Activated CD4-positive, alpha-beta T cell treated with anti-CD3 and anti-CD28 coated beads, Interleukin-2, amount 50 U/mL, for 24 hours (primary cell): ENCODE measurements at regions not wholly inside any gene's neighbourhood (a gene's known extent, or its start where the extent isn't known, plus 50 kb on each side); places are given as distances from the start of the nearest gene placed in this dataset.
"Not testable (repeated sequence)": the region's sequence is repeated elsewhere in the genome, so short reads cannot be mapped to it uniquely, and the experiment has no call there.

ENCODE experiments used
- DNase-seq, 2 donors: peaks; one replicate each; pipeline ENCODE4 v3.0.0-alpha.2; 2020; ENCODE audit warnings: low read depth in 1 of 2, low spot score in 1 of 2

DNA sequence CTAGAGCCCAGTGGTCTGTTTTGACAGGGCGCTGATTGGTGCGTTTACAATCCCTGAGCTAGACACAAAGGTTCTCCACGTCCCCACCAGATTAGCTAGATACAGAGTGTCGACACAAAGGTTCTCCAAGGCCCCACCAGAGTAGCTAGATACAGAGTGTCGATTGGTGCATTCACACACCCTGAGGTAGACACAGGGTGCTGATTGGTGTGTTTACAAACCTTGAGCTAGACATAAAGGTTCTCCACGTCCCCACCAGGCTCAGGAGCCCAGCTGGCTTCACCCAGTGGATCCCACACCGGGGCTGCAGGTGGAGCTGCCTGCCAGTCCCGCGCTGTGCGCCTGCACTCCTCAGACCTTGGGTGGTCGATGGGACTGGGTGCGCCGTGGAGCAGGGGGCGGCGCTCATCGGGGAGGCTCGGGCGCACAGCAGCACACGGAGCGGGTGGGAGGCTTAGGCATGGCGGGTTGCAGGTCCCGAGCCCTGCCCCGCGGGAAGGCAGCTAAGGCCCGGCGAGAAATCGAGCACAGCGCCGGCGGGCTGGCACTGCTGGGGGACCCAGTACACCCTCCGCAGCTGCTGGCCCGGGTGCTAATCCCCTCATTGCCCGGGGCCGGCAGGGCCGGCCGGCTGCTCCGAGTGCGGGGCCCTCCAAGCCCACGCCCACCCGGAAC lies 122.0 kb upstream of the ANKH start:
- not testable (repeated sequence) for DNase-seq

- DNase-seq: peak in 1 of 2 donors; percentile 43
These were observed 121.3 kb upstream of the ANKH start for GRCh38 chr5:14992751-14993458.

DNA sequence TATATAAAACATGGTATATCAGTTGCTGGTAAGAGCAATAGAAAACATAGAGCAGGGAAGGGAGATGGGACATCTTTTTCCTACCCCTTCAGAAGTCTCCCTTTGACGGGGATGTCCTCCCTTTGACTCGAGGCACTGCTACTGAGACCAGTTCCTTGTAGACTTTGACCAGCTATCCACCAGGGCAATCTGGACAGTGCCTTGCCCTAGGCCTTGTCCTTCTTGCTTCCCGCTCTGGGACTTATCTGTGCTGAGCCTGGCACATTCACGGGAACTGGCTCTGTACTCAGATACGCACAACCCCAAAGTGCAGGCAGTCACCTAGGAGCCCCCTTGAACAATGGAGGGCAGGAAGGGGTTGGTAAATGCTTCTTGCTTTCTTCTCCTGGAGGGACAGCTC lies 116.6 kb upstream of the ANKH start:
- DNase-seq: no peak

- no peak for DNase-seq
These were observed 114.8 kb upstream of the ANKH start for GRCh38 chr5:14986413-14986812.

GRCh38 chr5:14983666-14984441 lies 112.3 kb upstream of the ANKH start:
- DNase-seq: peak in 1 of 2 donors; percentile 7

GRCh38 chr5:14980698-14981097 lies 109.1 kb upstream of the ANKH start:
- DNase-seq: no peak

DNA sequence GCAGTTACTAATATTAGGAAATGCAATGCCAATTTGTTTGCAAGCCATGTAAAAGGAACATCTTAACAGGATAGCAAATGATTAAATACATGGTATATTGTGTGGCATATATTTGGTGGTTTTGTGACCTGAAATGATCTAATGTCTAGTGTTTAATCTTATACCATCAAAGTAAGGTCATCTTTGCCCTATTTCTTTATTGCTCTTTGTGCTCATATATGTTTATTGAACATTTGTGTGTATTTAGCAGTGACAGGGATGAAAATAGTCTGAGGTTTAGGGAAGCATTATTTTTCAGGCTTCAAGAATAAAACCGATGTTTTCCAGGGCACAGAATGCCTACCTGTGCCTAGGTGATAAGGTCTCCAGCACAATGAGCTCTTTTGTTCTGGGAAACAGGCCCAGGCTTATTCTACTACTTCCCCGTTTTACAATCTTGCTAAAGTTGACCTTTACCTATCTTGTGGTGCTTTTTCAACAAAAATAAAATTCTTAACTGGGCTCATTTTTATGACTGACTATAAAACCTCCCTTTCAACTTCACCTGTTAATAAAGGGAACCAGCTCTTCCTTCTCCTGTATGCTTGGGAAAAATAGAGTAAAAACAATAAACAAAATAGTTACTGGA lies 105.6 kb upstream of the ANKH start:
- DNase-seq: no peak

GRCh38 chr5:14976486-14976885 lies 104.9 kb upstream of the ANKH start:
- DNase-seq: no peak

DNA sequence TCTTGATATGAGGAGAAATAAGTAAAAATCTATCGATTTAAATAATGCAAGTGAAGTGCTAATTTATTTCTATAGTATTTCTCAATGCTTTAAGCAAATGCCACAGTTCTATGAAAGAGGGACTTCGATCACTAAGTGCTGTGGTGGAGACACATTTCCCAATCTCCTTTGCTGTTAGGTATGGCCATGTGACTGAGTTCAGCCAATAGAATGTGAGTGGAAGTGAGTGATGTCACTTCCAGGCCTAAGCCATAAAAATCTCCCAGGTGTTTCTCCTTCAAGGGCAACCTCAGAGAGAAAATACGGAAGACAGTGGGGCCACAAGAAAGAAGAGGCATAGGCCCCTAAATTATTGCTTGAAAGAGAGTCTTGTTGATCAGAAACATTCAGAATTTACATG lies 100.3 kb upstream of the ANKH start:
- DNase-seq: no peak

DNA sequence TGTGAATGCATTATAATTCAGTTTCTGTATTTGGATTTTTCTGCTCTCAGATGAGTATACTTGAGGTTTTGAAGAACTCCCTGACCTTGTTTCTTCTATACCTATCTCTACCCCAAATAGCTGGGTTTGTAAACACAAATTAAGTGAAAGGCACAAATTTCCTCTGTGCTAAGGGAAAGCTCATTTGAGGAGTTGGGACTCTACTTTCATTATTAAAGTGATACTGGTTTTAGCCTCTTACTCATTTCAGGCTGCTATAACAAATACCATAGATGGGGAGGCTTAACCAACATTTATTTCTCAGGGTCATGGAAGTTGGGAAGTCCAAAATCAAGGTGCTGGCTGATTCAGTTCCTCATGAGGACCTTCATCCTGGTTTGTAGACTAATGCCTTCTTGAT lies 97.2 kb upstream of the ANKH start:
- DNase-seq: no peak

- DNase-seq: no peak
These were observed 95.6 kb upstream of the ANKH start for GRCh38 chr5:14967166-14967565.

DNA sequence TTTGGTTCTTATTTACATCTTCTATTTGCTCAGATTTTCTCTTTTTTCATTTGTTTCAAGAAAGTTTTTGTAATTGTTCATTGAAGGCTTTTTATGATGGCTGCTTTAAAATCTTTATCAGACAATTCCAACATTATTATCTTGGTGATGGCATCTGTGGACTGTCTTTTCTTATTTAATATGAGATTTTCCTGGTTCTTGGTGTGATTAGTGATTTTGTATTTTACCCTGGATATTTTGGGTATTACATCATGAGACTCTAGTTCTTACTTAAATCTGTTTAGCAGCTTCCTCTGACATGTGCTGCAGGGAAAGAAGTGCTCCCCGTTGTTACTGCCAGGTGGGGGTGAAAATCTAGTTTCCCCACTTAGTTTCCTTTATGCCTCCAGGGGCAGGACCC lies 94.2 kb upstream of the ANKH start:
- no peak for DNase-seq

- no peak for DNase-seq
These were observed 91.0 kb upstream of the ANKH start for GRCh38 chr5:14962604-14963003.

- DNase-seq: no peak
These were observed 88.5 kb upstream of the ANKH start for GRCh38 chr5:14960120-14960462.

DNA sequence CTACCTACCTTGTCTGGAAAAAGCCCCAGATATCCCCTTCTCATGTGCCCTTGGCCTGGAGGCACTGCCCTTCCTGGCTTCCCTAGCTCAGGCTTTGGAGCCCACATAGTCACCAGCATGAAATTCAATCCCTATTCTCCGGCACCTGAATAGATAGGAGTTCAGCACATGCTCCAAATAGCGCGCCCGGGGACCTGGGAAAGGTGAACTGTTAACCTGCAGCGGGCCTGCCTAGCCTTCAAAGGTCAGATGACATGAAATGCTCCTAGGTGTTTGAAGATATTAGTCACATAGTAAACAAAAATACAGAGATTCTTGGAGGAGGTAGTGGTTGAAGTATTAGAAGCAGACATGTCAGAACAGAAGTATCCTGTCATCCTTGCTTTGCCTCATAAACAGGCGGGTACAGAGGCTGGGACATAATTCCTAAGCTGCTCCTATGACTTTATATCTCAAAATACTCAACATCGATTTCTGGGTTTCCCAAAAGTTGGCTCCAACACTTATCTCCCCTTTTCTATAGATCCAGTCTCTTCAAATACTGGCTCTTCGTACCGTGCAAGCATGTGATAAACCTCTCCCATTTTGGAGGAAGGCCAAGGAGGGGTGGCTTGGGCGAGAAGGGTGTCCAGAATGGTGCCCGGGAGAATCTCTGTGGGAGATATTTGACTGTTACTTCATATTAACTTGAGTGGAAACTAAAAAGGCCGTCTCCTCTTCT lies 88.0 kb upstream of the ANKH start:
- DNase-seq: no peak

DNA sequence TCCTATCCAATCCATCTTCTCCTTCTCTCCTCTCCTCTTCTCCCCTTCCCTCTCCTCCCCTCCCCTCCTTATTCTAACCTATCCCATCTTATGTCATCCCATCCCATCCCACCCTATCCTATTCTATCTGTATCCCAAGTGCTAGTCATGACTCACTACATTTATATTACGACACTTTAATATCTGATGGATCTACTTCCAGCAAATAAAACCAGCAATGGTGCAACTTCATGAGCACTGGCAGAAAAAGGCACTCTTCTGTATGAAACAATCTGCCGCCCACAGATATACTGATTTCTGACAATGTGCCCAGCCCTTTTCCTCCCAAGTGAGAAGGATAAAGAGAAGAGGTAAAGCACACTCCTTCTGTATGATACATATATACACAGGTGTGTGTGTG lies 86.6 kb upstream of the ANKH start:
- no peak for DNase-seq

DNA sequence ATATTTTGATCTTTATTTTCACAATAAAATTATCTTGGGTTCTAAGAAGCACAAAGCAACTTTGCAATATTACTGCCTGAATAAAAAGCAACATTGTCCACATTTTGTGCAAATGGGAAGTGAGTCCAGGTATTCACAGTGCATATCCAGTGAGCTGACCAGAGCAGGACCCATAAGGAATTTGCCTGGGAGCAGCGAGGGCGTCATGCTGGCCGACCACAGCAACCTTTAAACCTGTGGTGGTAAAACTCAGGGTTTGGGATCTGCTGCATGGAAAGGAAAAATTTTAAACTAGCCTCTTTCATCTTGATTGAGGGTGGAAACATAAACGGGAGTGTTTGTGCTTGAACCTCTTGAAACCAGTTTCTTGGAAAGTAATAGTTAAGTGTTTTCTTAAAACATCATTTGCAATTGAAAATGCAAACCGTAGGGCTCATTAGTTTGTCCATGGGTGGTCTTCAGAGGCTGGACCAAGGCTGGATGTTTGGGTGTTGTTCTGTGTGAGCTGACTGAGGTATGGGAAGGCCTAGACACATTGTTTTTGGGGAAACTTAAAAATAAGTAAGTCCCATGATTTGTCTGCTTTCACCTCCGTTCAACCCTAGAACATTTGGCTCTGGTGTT lies 85.0 kb upstream of the ANKH start:
- no peak for DNase-seq

DNA sequence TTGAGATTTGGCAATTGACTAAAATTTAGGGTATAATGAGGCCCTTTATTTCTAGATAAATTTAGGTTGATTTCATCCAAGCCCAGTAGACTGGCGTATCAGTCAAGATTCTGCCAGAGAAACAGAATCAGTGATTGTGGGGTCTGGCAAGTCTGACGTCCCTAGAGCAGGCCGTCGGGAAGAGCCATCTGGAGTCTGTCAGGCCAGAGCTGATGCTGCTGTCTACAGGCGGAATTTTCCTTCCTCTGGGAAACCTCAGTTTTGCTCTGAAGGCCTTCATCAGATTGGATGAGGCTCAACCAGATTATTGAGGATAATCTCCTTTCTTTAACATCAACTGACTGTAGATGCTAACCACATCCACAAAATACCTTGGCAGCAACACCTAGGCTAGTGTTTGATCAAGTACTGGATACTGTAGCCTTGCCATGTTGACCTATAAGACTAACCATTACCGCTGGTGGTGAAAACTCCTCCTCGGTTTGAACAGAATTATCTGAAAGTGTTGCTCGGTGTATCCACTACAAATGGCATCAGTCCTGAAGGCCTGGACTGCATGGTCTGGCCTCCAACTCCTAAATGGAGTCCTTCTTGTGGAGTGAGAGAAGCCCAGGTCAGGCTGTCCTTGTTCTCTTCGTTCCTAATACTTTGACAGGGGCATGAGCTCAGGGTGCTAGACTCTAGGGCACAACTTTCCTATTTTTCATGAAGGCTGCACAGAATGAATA lies 83.2 kb upstream of the ANKH start:
- DNase-seq: no peak

- DNase-seq: no peak
These were observed 82.6 kb upstream of the ANKH start for GRCh38 chr5:14954216-14954615.

DNA sequence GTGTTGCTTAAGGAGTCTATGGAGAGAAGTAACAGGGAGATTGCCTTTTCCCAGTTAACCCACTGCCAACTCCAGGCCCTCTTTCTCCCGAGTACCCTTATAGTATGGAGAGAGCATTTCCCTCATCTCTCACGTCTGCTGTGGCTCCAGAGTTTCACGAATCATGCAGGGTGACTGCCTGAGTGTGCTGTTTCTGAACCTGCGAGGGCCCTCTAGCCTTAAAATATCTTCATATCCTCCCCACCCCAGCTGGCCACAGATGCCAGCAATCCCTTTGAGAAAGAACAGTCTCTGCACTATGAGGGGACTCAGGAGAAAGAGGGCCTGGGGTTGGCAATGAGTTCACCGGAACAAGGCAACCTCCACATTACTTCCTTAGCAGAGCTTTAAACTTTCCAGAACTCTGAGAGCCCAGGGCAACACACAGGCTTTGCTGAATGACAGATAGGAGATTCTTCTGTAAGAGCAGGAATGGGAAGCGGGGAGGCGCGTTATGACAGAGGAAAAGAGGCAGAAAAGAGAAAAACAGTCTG lies 81.6 kb upstream of the ANKH start:
- no peak for DNase-seq
